HCT116 (cell line): ENCODE measurements at regions not wholly inside any gene's neighbourhood (a gene's known extent, or its start where the extent isn't known, plus 50 kb on each side); places are given as distances from the start of the nearest gene placed in this dataset.

Experiments used
- ATAC-seq: fragments of 200-7000 bp; cut with Tn5 transposase; 2 replicates; pipeline ENCODE4 v1.9.1; 2020; ENCODE audit warnings: mild to moderate bottlenecking, moderate library complexity
- BruUV-seq: library from RNA; stranded (reverse); fragments of 400-500 nt; replicated peaks from 2 replicates; lab custom pipeline; 2021; lab: Mats Ljungman, UMichigan
- CTCF ChIA-PET: fragments of 300-600 bp; sonication (Branson Sonifier 250); formaldehyde crosslinking; loops from one replicate; lab custom pipeline; 2021; ENCODE audit warnings: antibody characterized with exemption; lab: Charles Lee
- POLR2A ChIA-PET: fragments of 300-600, 350-600 bp; sonication (Branson Sonifier 250); formaldehyde crosslinking; loops from one replicate; lab custom pipeline; 2021; ENCODE audit warnings: antibody characterized with exemption; lab: Charles Lee
- RAD21 ChIA-PET, 2 experiments: fragments of 300-600 bp; sonication (Branson Sonifier 250); formaldehyde crosslinking; loops; one replicate each; lab custom pipeline; 2023; ENCODE audit warnings: low total read pairs in 2 of 2; ENCODE audit not compliant: uncharacterized antibody in 2 of 2, unreplicated experiment in 2 of 2, low non-redundant PET in 1 of 2; lab: Charles Lee
- DNase-seq: peaks from one replicate; pipeline ENCODE4 v3.0.0-alpha.2; 2010; ENCODE audit warnings: low read depth, low spot score
- H2AFZ ChIP-seq: fragments of 200-600 bp; shearing (Covaris generic), sonication (generic); 2 replicates; pipeline ENCODE4 v1.6.1; 2017; ENCODE audit warnings: low read depth, mixed run types, mixed read lengths, antibody characterized with exemption, low read length; ENCODE audit not compliant: poor library complexity, severe bottlenecking
- H3K27ac ChIP-seq: 2 replicates; pipeline ENCODE4 v1.5.1; 2012; ENCODE audit warnings: low read depth, low read length
- H3K27me3 ChIP-seq: fragments of 200-600 bp; sonication (generic); 2 replicates; pipeline ENCODE4 v1.6.1; 2016; ENCODE audit warnings: mixed run types, low read length, mixed read lengths; ENCODE audit not compliant: insufficient read depth
- H3K36me3 ChIP-seq, 2 experiments: fragments of 200-500 bp in 1 of 2; fragments of 200-600 bp in 1 of 2; sonication (Bioruptor generic) in 1 of 2; sonication (generic) in 1 of 2; 2 replicates each; pipeline versions ENCODE4 v1.5.1 to v1.6.1; 2014 to 2016; ENCODE audit warnings: low read length in 2 of 2, inconsistent platforms in 1 of 2, mixed read lengths in 1 of 2, mixed run types in 1 of 2; ENCODE audit not compliant: insufficient read depth in 2 of 2, control insufficient read depth in 1 of 2
- H3K4me1 ChIP-seq, 2 experiments: fragments of 200-600 bp in 1 of 2; sonication (generic) in 1 of 2; 2 replicates each; pipeline versions ENCODE4 v1.5.1 to v1.6.1; 2012 to 2017; ENCODE audit warnings: low read length in 2 of 2, inconsistent platforms in 1 of 2, mild to moderate bottlenecking in 1 of 2, mixed read lengths in 1 of 2, mixed run types in 1 of 2, moderate library complexity in 1 of 2; ENCODE audit not compliant: insufficient read depth in 2 of 2, control insufficient read depth in 1 of 2
- H3K4me2 ChIP-seq: fragments of 200-600 bp; sonication (generic); 2 replicates; pipeline ENCODE4 v1.6.1; 2017; ENCODE audit warnings: mixed run types, low read length, mixed read lengths
- H3K4me3 ChIP-seq, 2 experiments: fragments of 200-600 bp in 1 of 2; sonication (generic) in 1 of 2; replicated peaks in 1 of 2; 2 replicates each; pipeline ENCODE4 v1.5.1; 2011 to 2016; ENCODE audit warnings: low read length in 2 of 2, control low read depth in 1 of 2, low read depth in 1 of 2, mild to moderate bottlenecking in 1 of 2, mixed read lengths in 1 of 2, mixed run types in 1 of 2
- H3K79me2 ChIP-seq: fragments of 200-600 bp; sonication (generic); 2 replicates; pipeline ENCODE4 v1.6.1; 2017; ENCODE audit warnings: mild to moderate bottlenecking, mixed run types, low read length, moderate library complexity, mixed read lengths; ENCODE audit not compliant: insufficient read depth
- H3K9ac ChIP-seq: fragments of 200-600 bp; sonication (generic); 2 replicates; pipeline ENCODE4 v1.6.1; 2016; ENCODE audit warnings: low read length, mixed read lengths
- H3K9me2 ChIP-seq: fragments of 200-600 bp; sonication (generic), shearing (Covaris generic); 2 replicates; pipeline ENCODE4 v1.6.1; 2017; ENCODE audit warnings: mixed run types, mild to moderate bottlenecking, moderate library complexity; ENCODE audit not compliant: insufficient read depth
- H3K9me3 ChIP-seq, 2 experiments: fragments of 200-500 bp in 1 of 2; fragments of 200-600 bp in 1 of 2; sonication (Bioruptor generic) in 1 of 2; sonication (generic) in 1 of 2; 2 replicates each; pipeline ENCODE4 v1.6.1; 2014 to 2017; ENCODE audit warnings: low read length in 2 of 2, mixed read lengths in 2 of 2, inconsistent platforms in 1 of 2, low read depth in 1 of 2, mild to moderate bottlenecking in 1 of 2, mixed run types in 1 of 2, moderate library complexity in 1 of 2; ENCODE audit not compliant: control insufficient read depth in 1 of 2, insufficient read depth in 1 of 2
- H4K20me1 ChIP-seq: fragments of 200-600 bp; sonication (generic), shearing (Covaris generic); 2 replicates; pipeline ENCODE4 v1.6.1; 2017; ENCODE audit warnings: mixed run types, mild to moderate bottlenecking, moderate library complexity; ENCODE audit not compliant: insufficient read depth
- EGR1 ChIP-seq: IDR thresholded peaks from 2 replicates; pipeline ENCODE4 v1.6.1; 2012; ENCODE audit warnings: low read depth
- SIN3A ChIP-seq: IDR thresholded peaks from 2 replicates; pipeline ENCODE4 v1.6.1; 2012; ENCODE audit warnings: low read depth
- SRF ChIP-seq: IDR thresholded peaks from 2 replicates; pipeline ENCODE4 v1.6.1; 2012; ENCODE audit warnings: low read depth
- TCF7L2 ChIP-seq: IDR thresholded peaks from 2 replicates; pipeline ENCODE4 v1.7.0; 2011; ENCODE audit warnings: borderline replicate concordance, inconsistent platforms; ENCODE audit not compliant: insufficient read depth, insufficient read length; ENCODE audit errors: extremely low read depth
- YY1 ChIP-seq: IDR thresholded peaks from 2 replicates; pipeline ENCODE4 v1.6.1; 2011; ENCODE audit warnings: low read length, low read depth, moderate library complexity, mild to moderate bottlenecking; ENCODE audit not compliant: insufficient replicate concordance; ENCODE audit errors: extremely low read depth
- ZNF274 ChIP-seq: fragments of 200-500 bp; sonication (Bioruptor generic); IDR thresholded peaks from 2 replicates; pipeline ENCODE4 v1.6.1; 2014; ENCODE audit warnings: mild to moderate bottlenecking, low read depth, low read length, inconsistent platforms
- intact Hi-C: fragments of 100-400 bp; cut with micrococcal nuclease; formaldehyde crosslinking; loops from 2 replicates; pipeline ENCODE4 v1.10.0; 2022
- TF ChIP-seq, protein P1 (sequence below), 3 experiments: fragments of 200-600 bp in 1 of 3; sonication (generic) in 1 of 3; IDR thresholded peaks in 2 of 3; conservative IDR thresholded peaks in 1 of 3; 2 replicates each; pipeline ENCODE4 v1.5.1; 2012 to 2017; ENCODE audit warnings: low read depth in 2 of 3, low read length in 2 of 3, antibody characterized with exemption in 1 of 3, borderline replicate concordance in 1 of 3, control low read depth in 1 of 3, mild to moderate bottlenecking in 1 of 3, mixed read lengths in 1 of 3, mixed run types in 1 of 3, moderate library complexity in 1 of 3; ENCODE audit not compliant: insufficient read depth in 1 of 3

- no peaks in the 10 kb centered on the region for H3K36me3 ChIP-seq
- no peaks in the 10 kb centered on the region for H3K9me2 ChIP-seq
- no peaks in the 10 kb centered on the region for H3K9me3 ChIP-seq
- TF ChIP-seq, protein P1, sequence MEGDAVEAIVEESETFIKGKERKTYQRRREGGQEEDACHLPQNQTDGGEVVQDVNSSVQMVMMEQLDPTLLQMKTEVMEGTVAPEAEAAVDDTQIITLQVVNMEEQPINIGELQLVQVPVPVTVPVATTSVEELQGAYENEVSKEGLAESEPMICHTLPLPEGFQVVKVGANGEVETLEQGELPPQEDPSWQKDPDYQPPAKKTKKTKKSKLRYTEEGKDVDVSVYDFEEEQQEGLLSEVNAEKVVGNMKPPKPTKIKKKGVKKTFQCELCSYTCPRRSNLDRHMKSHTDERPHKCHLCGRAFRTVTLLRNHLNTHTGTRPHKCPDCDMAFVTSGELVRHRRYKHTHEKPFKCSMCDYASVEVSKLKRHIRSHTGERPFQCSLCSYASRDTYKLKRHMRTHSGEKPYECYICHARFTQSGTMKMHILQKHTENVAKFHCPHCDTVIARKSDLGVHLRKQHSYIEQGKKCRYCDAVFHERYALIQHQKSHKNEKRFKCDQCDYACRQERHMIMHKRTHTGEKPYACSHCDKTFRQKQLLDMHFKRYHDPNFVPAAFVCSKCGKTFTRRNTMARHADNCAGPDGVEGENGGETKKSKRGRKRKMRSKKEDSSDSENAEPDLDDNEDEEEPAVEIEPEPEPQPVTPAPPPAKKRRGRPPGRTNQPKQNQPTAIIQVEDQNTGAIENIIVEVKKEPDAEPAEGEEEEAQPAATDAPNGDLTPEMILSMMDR (IDR thresholded peaks at IDR 0.05 in 2 of 3, conservative IDR thresholded peaks at IDR 0.05 in 1 of 3; ENCODE audit: borderline replicate concordance in 1 of 3, insufficient read depth in 1 of 3, low read depth in 2 of 3, low read length in 2 of 3), result no peak
- TF ChIP-seq TCF7L2 (no peak), YY1 (no peak), ZNF274 (no peak), SIN3A (no peak), SRF (no peak), EGR1 (no peak)
- BruUV-seq, result no TSS peak
- H3K27ac ChIP-seq, result peak overlapping the region; percentile 78; the same call in 1 of the 2 replicates
- peak overlapping the region; percentile 62 for H3K9ac ChIP-seq
- peak overlapping the region in 1 of 2 experiments; percentile 57; a peak in 2 of 4 replicates for H3K4me3 ChIP-seq
- no peaks in the 10 kb centered on the region for H3K79me2 ChIP-seq
- ChIA-PET CTCF (no interaction called here), RAD21 (interaction anchor here in 1 of 2 experiments (0.6 kb wide), 1 partner anchor 64 kb away, joined by 3 read pairs; no protein-coding TSS in a partner anchor), POLR2A (no interaction called here)
- no peak overlapping the region for H2AFZ ChIP-seq
- H4K20me1 ChIP-seq, result no peaks in the 10 kb centered on the region
- H3K4me2 ChIP-seq, result peak overlapping the region; percentile 86
- intact Hi-C loops, result no loop called here
- ATAC-seq (no peak), DNase-seq (no peak)
- H3K27me3 ChIP-seq, result no peaks in the 10 kb centered on the region
- peaks cover 45 to 72% of the 10 kb centered on the region in 2 experiments for H3K4me1 ChIP-seq
Observed at GRCh38 chr2:240255165-240255491, 114.7 kb upstream of the OTOS start.
